GM18868 (cell line): ENCODE measurements at regions not wholly inside any gene's neighbourhood (a gene's known extent, or its start where the extent isn't known, plus 50 kb on each side); places are given as distances from the start of the nearest gene placed in this dataset.

ENCODE experiments used
- ATAC-seq: cut with Tn5 transposase; IDR thresholded peaks from one replicate; pipeline ENCODE4 v1.9.1; 2021; ENCODE audit warnings: mild to moderate bottlenecking, moderate library complexity; ENCODE audit not compliant: unreplicated experiment

GRCh38 chr3:127384717-127385539 is 97.1 kb upstream of the PRR20G start:
- ATAC-seq, result no peak

- no peak for ATAC-seq
These were observed 95.9 kb upstream of the PRR20G start for GRCh38 chr3:127383656-127384179.

- no peak for ATAC-seq
These were observed 90.2 kb upstream of the PRR20G start for GRCh38 chr3:127377801-127378655.

- ATAC-seq, result no peak
These were observed 87.5 kb upstream of the PRR20G start for GRCh38 chr3:127375151-127375930.

GRCh38 chr3:127374086-127375010 is 86.5 kb upstream of the PRR20G start:
- ATAC-seq, result no peak

- no peak for ATAC-seq
These were observed 85.7 kb upstream of the PRR20G start for GRCh38 chr3:127373441-127374085.

- no peak for ATAC-seq
These were observed 84.0 kb upstream of the PRR20G start for GRCh38 chr3:127371846-127372245.

GRCh38 chr3:127371334-127371733 is 83.5 kb upstream of the PRR20G start:
- no peak for ATAC-seq

GRCh38 chr3:127370906-127371305 is 83.1 kb upstream of the PRR20G start:
- ATAC-seq, result no peak

GRCh38 chr3:127369356-127369935 is 81.6 kb upstream of the PRR20G start:
- ATAC-seq, result no peak

- no peak for ATAC-seq
These were observed 80.6 kb upstream of the PRR20G start for GRCh38 chr3:127368186-127369032.

GRCh38 chr3:127367593-127367992 is 79.7 kb upstream of the PRR20G start:
- no peak for ATAC-seq

GRCh38 chr3:127366383-127366782 is 78.5 kb upstream of the PRR20G start:
- ATAC-seq, result no peak

GRCh38 chr3:127365163-127365798 is 77.4 kb upstream of the PRR20G start:
- ATAC-seq, result no peak

- no peak for ATAC-seq
These were observed 76.0 kb upstream of the PRR20G start for GRCh38 chr3:127363891-127364290.

GRCh38 chr3:127363171-127363570 is 75.3 kb upstream of the PRR20G start:
- no peak for ATAC-seq

- ATAC-seq, result no peak
These were observed 72.8 kb upstream of the PRR20G start for GRCh38 chr3:127360647-127361046.

GRCh38 chr3:127358641-127359040 is 70.8 kb upstream of the PRR20G start:
- no peak for ATAC-seq
